IMR-90 (cell line): ENCODE measurements at regions not wholly inside any gene's neighbourhood (a gene's known extent, or its start where the extent isn't known, plus 50 kb on each side); places are given as distances from the start of the nearest gene placed in this dataset.

Experiments used
- ATAC-seq: fragments of 200-7000 bp; cut with Tn5 transposase; 2 replicates; pipeline ENCODE4 v1.9.1; 2020; ENCODE audit warnings: low read depth, mild to moderate bottlenecking, moderate library complexity
- BruUV-seq: library from RNA; stranded (reverse); fragments of 400-500 nt; replicated peaks from 2 replicates; lab custom pipeline; 2021; lab: Mats Ljungman, UMichigan
- CTCF ChIA-PET: fragments of 300-600 bp; formaldehyde crosslinking; extraction: SDS; loops from one replicate; lab custom pipeline; 2021; ENCODE audit warnings: antibody characterized with exemption; lab: Yijun Ruan, JAX
- POLR2A ChIA-PET: fragments of 300-600 bp; sonication (Branson Sonifier 250); formaldehyde crosslinking; loops from one replicate; lab custom pipeline; 2022; ENCODE audit warnings: antibody characterized with exemption; ENCODE audit not compliant: unreplicated experiment; lab: Charles Lee
- DNase-seq: peaks from one replicate; pipeline ENCODE4 v3.0.0; 2013
- H2AFZ ChIP-seq: replicated peaks from 2 replicates; pipeline ENCODE3; 2013; ENCODE audit warnings: low read length, mild to moderate bottlenecking; ENCODE audit not compliant: poor library complexity
- H2AK5ac ChIP-seq: 2 replicates; pipeline ENCODE4 v1.6.1; 2013; ENCODE audit warnings: low read depth, low read length, inconsistent platforms
- H2AK9ac ChIP-seq: replicated peaks from 2 replicates; pipeline ENCODE3; 2013; ENCODE audit warnings: mild to moderate bottlenecking, low read depth, low read length, moderate library complexity; ENCODE audit not compliant: poor library complexity
- H2BK120ac ChIP-seq: 2 replicates; pipeline ENCODE4 v1.6.1; 2013; ENCODE audit warnings: low read depth, low read length, inconsistent platforms
- H2BK15ac ChIP-seq: 3 replicates; pipeline ENCODE4 v1.6.1; 2013; ENCODE audit warnings: low read depth, low read length, inconsistent platforms
- H2BK20ac ChIP-seq: 2 replicates; pipeline ENCODE4 v1.6.1; 2013; ENCODE audit warnings: low read depth, mild to moderate bottlenecking, inconsistent platforms, low read length, moderate library complexity
- H2BK5ac ChIP-seq: 2 replicates; pipeline ENCODE4 v1.6.1; 2013; ENCODE audit warnings: mild to moderate bottlenecking, low read depth, low read length, inconsistent platforms; ENCODE audit not compliant: poor library complexity, severe bottlenecking
- H3K14ac ChIP-seq: replicated peaks from 2 replicates; pipeline ENCODE4 v1.6.1; 2013; ENCODE audit warnings: low read depth, low read length, inconsistent platforms
- H3K18ac ChIP-seq: 2 replicates; pipeline ENCODE4 v1.6.1; 2013; ENCODE audit warnings: low read depth, low read length, control low read depth
- H3K23ac ChIP-seq: 2 replicates; pipeline ENCODE4 v1.6.1; 2013; ENCODE audit warnings: low read depth, low read length, inconsistent platforms
- H3K27ac ChIP-seq: 2 replicates; pipeline ENCODE4 v1.5.1; 2013; ENCODE audit warnings: mild to moderate bottlenecking, control low read depth, low read length; ENCODE audit not compliant: insufficient read depth
- H3K27me3 ChIP-seq: 2 replicates; pipeline ENCODE4 v1.6.1; 2013; ENCODE audit warnings: low read length; ENCODE audit not compliant: control insufficient read depth, insufficient read depth
- H3K36me3 ChIP-seq: 2 replicates; pipeline ENCODE4 v1.6.1; 2013; ENCODE audit warnings: low read length, mixed read lengths; ENCODE audit not compliant: control insufficient read depth, insufficient read depth
- H3K4ac ChIP-seq: 2 replicates; pipeline ENCODE4 v1.6.1; 2013; ENCODE audit warnings: low read depth, low read length, inconsistent platforms
- H3K4me1 ChIP-seq: 2 replicates; pipeline ENCODE4 v1.6.1; 2013; ENCODE audit warnings: low read length, mixed read lengths; ENCODE audit not compliant: control insufficient read depth, insufficient read depth
- H3K4me2 ChIP-seq: 2 replicates; pipeline ENCODE4 v1.6.1; 2013; ENCODE audit warnings: low read depth, mild to moderate bottlenecking, control low read depth, low read length, moderate library complexity
- H3K4me3 ChIP-seq: 2 replicates; pipeline ENCODE4 v1.5.1; 2013; ENCODE audit warnings: low read depth, mild to moderate bottlenecking, control low read depth, low read length, moderate library complexity; ENCODE audit not compliant: insufficient read depth
- H3K56ac ChIP-seq: 2 replicates; pipeline ENCODE4 v1.6.1; 2013; ENCODE audit warnings: low read length, inconsistent platforms; ENCODE audit not compliant: insufficient read depth; ENCODE audit errors: extremely low read depth
- H3K79me1 ChIP-seq, 2 experiments: 2 replicates each; pipeline ENCODE4 v1.6.1; 2013; ENCODE audit warnings: low read length in 2 of 2, inconsistent platforms in 1 of 2, low read depth in 1 of 2
- H3K9ac ChIP-seq: 2 replicates; pipeline ENCODE4 v1.6.1; 2013; ENCODE audit warnings: low read depth, low read length, control low read depth
- H3K9me1 ChIP-seq: 2 replicates; pipeline ENCODE4 v1.6.1; 2013; ENCODE audit warnings: low read length, inconsistent platforms; ENCODE audit not compliant: insufficient read depth
- H3K9me3 ChIP-seq: 2 replicates; pipeline ENCODE4 v1.6.1; 2013; ENCODE audit warnings: low read length; ENCODE audit not compliant: control insufficient read depth, insufficient read depth
- H4K20me1 ChIP-seq: 2 replicates; pipeline ENCODE4 v1.6.1; 2013; ENCODE audit warnings: low read length, inconsistent platforms; ENCODE audit not compliant: insufficient read depth
- H4K5ac ChIP-seq: 2 replicates; pipeline ENCODE4 v1.6.1; 2013; ENCODE audit warnings: mild to moderate bottlenecking, low read depth, low read length, control low read depth
- H4K8ac ChIP-seq, 2 experiments: 2 replicates each; pipeline ENCODE4 v1.6.1; 2013; ENCODE audit warnings: low read depth in 2 of 2, low read length in 2 of 2, control low read depth in 1 of 2, inconsistent platforms in 1 of 2
- H4K91ac ChIP-seq: 2 replicates; pipeline ENCODE4 v1.6.1; 2013; ENCODE audit warnings: low read depth, low read length, inconsistent platforms; ENCODE audit not compliant: insufficient read depth
- ELK1 ChIP-seq: fragments of 150-350 bp; IDR thresholded peaks from 2 replicates; pipeline ENCODE4 v1.6.1; 2016; ENCODE audit warnings: low read depth, mild to moderate bottlenecking, low read length, moderate library complexity, borderline replicate concordance
- MAFK ChIP-seq: IDR thresholded peaks from 2 replicates; pipeline ENCODE4 v1.6.1; 2012; ENCODE audit warnings: low read depth, low read length, improper control_type of control experiment
- RCOR1 ChIP-seq: IDR thresholded peaks from 2 replicates; pipeline ENCODE4 v1.6.1; 2012; ENCODE audit warnings: mild to moderate bottlenecking, low read length, improper control_type of control experiment; ENCODE audit not compliant: insufficient replicate concordance
- SMC3 ChIP-seq: fragments of 150-350 bp; IDR thresholded peaks from 2 replicates; pipeline ENCODE4 v1.6.1; 2016; ENCODE audit warnings: low read depth, mild to moderate bottlenecking, antibody characterized with exemption, low read length, moderate library complexity
- WGBS, 2 experiments: methylation state at CpG; one replicate each; pipeline versions ENCODE4 v1.1.5 to v1.1.7; 2013; ENCODE audit warnings: missing lambda C conversion rate in 2 of 2; ENCODE audit not compliant: insufficient read length in 1 of 2; ENCODE audit errors: extremely low coverage in 2 of 2; 5-methylcytosine and 5-hydroxymethylcytosine counted together
- dilution Hi-C: fragments of 300-500 bp; cut with HindIII; formaldehyde crosslinking; loops from one replicate; pipeline ENCODE4 v1.14.3; 2018; ENCODE audit warnings: low sequenced_read_pairs; ENCODE audit not compliant: unreplicated experiment
- in situ Hi-C: fragments of 300-500 bp; cut with MboI; formaldehyde crosslinking; loops from 3 replicates; pipeline ENCODE4 v1.14.3; 2019; ENCODE audit warnings: low sequenced_read_pairs, inconsistent platforms, mixed read lengths
- intact Hi-C: fragments of 100-400 bp; cut with micrococcal nuclease; formaldehyde crosslinking; loops from 2 replicates; pipeline ENCODE4 v1.10.0; 2022

GRCh38 chr6:7042654-7043545, 64.9 kb upstream of the RREB1 start:
- H3K23ac ChIP-seq, result no peak overlapping the region
- TF ChIP-seq RCOR1, result no peak
- no peak for TF ChIP-seq MAFK
- no peak for TF ChIP-seq ELK1
- TF ChIP-seq SMC3, result no peak
- H2AK5ac ChIP-seq, result no peak overlapping the region
- H3K4ac ChIP-seq, result no peak overlapping the region
- H4K5ac ChIP-seq, result no peak overlapping the region
- no peaks in the 10 kb centered on the region for H3K9me1 ChIP-seq
- H3K4me2 ChIP-seq, result no peak overlapping the region
- H2BK15ac ChIP-seq, result no peak overlapping the region
- H4K8ac ChIP-seq, result 0 out of 4 replicates have a peak overlapping the region, but pooled peaks of 1 of the 2 experiments have one; percentile 9
- H4K91ac ChIP-seq, result no peak overlapping the region
- H3K56ac ChIP-seq, result no peak overlapping the region
- in situ Hi-C loops (no loop called here), dilution Hi-C loops (no loop called here), intact Hi-C loops (no loop called here)
- H3K27me3 ChIP-seq, result no peaks in the 10 kb centered on the region; the same call in 1 of the 2 replicates
- H2AK9ac ChIP-seq, result no peak overlapping the region
- H3K9ac ChIP-seq, result no peak overlapping the region
- H3K4me3 ChIP-seq, result no peak overlapping the region
- ChIA-PET POLR2A (no interaction called here), CTCF (no interaction called here)
- no peak overlapping the region for H3K14ac ChIP-seq
- H2BK120ac ChIP-seq, result no peak overlapping the region
- H4K20me1 ChIP-seq, result no peaks in the 10 kb centered on the region
- no peaks in the 10 kb centered on the region for H3K9me3 ChIP-seq
- no peaks in the 10 kb centered on the region for H3K79me1 ChIP-seq
- no peak overlapping the region for H2BK5ac ChIP-seq
- H2AFZ ChIP-seq, result peak overlapping the region; percentile 71
- no peak overlapping the region for H3K18ac ChIP-seq
- H3K36me3 ChIP-seq, result no peaks in the 10 kb centered on the region
- DNase-seq (no peak), ATAC-seq (peak; percentile 44)
- H3K4me1 ChIP-seq, result no peaks in the 10 kb centered on the region
- H2BK20ac ChIP-seq, result no peak overlapping the region
- no CpG with 5 or more reads among the region's 11 CpGs for WGBS, 2 experiments
- H3K27ac ChIP-seq, result no peak overlapping the region
- BruUV-seq, result no TSS peak
